NCI-H1694 (cell line): ENCODE measurements at regions not wholly inside any gene's neighbourhood (a gene's known extent, or its start where the extent isn't known, plus 50 kb on each side); places are given as distances from the start of the nearest gene placed in this dataset.
"Not testable (repeated sequence)": the region's sequence is repeated elsewhere in the genome, so short reads cannot be mapped to it uniquely, and the experiment has no call there.

Experiments
- DNase-seq: peaks from one replicate; lab custom pipeline; 2025; lab: John Stamatoyannopoulos, UW

GRCh38 chr14:45867046-45867894, 614.3 kb upstream of the MIS18BP1 start:
- DNase-seq = no peak

DNA sequence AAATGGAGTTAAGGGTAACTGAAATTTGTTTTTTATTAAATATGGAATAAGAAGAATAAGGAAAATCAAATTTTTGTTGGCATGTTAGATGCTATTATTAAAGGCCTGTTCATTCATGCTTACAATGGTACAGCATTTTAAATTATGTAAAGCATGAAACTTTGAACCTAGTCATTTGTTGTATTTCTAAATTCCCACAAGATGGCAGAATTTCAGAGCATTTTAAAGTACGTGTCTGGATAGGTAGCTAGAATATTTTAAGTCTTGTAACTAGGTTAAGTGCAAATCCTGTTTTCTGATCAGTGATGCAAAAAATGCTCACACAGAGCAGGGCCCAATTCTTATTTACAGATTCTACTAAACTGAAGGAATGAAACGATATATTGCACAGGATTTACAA, 585.6 kb upstream of the MIS18BP1 start:
- DNase-seq = no peak

- no peak for DNase-seq
Observed at GRCh38 chr14:45819107-45819506, 566.1 kb upstream of the MIS18BP1 start.

GRCh38 chr14:45811155-45811554, 558.2 kb upstream of the MIS18BP1 start:
- no peak for DNase-seq

DNA sequence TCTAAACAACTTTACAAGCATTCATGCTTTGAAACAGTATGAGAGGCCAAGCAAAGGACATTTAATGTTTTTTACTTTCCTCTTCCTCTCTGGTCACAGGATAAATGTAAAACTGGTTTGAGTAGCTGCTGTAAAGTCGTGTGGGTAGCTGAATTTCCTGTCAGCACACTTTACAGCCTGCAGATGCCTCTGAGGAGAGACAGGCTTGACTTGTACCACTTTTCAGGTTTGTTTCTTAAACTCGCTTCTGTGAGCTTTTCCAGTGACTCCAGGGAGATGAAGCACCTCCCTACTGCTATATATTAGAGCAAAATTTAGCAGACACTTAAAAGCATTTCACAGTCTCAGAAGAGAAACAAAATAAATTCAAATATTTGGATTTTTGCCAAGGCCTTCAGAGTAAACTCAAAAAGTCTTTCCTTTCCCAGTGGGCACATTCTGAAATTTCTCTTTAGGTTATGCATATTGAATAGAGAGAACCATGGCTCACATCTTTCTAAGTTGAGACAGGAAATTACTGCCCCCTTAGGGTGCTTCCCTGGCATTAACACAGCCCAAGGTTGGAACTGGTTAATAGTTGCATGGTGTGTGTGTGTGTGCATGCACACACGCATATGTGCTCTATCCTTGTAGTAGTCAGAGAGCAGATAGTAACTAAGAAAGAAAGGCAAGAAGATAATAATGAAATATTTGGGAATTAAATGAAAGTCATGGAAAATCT, 557.3 kb upstream of the MIS18BP1 start:
- DNase-seq = no peak

DNA sequence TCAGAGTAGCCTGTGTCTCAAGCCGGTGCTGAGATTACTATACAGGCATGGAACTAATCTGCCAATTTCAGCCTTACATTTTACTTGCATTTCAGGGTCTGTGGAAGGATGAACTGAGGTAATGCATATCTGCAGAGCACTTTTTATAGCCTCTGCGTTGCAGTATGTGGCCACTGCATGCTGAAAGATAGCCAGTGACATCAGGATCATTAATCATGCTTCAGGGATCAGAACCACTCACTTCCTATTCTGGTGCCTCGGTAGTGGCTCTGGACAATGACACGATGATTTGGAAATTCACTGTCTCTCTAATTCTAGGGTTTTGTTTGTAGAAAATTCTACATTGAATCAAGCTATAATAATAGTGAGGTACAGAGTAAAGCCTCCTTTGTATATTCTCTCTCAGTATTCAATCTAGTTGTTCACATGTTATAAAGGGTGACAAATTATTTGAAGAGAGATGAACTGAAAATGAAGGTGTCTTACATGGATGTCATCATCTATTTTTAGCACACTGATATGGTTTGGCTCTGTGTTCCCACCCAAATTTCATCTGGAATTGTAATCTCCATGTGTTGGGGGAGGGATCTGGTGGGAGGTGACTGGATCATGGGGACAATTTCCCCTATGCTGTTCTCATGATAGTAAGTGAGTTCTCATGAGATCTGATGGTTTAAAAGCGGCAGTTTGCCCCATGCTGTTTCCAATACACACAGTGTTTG, 554.3 kb upstream of the MIS18BP1 start:
- DNase-seq = no peak

- no peak for DNase-seq
Observed at GRCh38 chr14:45799511-45799910, 546.5 kb upstream of the MIS18BP1 start.

GRCh38 chr14:45798659-45799058, 545.7 kb upstream of the MIS18BP1 start:
- no peak for DNase-seq

DNA sequence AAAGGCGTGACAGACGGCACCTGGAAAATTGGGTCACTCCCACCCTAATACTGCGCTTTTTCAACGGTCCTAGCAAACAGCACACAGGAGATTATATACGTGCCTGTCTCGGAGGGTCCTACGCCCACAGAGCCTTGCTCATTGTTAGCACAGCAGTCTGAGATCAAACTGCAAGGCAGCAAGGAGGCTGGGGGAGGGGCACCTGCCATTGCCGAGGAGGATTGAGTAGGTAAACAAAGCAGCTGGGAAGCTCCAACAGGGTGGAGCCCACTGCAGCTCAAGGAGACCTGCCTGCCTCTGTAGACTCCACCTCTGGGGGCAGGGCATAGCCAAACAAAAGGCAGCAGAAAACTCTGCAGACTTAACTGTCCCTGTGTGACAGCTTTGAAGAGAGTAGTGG, 543.0 kb upstream of the MIS18BP1 start:
- not testable (repeated sequence) for DNase-seq

DNA sequence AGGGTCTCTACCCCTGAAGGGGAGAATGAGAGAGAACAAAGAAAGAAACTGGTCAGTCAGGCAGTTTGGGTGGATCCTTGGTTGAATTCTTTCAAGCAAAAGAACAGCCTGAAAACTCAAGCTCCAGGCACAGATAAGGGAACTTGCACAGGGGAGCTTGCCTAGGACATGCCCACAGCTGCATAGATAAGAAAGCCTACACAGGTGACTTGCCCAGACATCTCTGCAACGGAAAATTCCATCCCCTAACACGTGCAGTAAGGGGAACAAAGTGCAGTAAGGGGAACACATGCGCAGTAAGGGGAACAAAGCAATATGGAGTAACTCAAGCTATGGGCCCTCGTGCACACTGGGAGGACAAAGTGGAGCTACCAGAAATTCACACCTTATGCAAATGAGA, 540.1 kb upstream of the MIS18BP1 start:
- no peak for DNase-seq

- no peak for DNase-seq
Observed at GRCh38 chr14:45790293-45790692, 537.3 kb upstream of the MIS18BP1 start.

- DNase-seq = no peak
Observed at GRCh38 chr14:45787167-45787566, 534.2 kb upstream of the MIS18BP1 start.

DNA sequence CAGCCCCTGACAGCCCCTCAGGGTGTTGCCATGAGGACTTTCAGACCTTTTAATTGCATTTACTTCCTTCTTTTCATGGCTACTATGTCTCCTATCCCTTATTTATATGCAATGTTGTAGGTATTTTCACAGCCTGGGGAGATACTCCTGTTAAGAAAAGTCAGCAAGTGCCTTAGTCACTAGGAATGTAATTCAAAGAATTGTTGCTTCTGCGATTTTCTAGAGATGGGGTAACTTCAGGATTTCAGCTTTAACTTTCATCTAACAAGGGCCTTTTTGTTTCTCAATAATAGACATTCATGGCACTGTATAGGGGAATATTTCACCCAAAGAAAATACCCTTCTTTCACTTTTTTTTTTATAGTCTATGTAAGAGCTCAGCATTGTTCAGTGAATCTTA, 533.3 kb upstream of the MIS18BP1 start:
- no peak for DNase-seq

- no peak for DNase-seq
Observed at GRCh38 chr14:45785240-45785639, 532.2 kb upstream of the MIS18BP1 start.

GRCh38 chr14:45766247-45766646, 513.2 kb upstream of the MIS18BP1 start:
- DNase-seq = no peak

- no peak for DNase-seq
Observed at GRCh38 chr14:45757655-45758054, 504.7 kb upstream of the MIS18BP1 start.

- not testable (repeated sequence) for DNase-seq
Observed at GRCh38 chr14:45756412-45756811, 503.4 kb upstream of the MIS18BP1 start.

DNA sequence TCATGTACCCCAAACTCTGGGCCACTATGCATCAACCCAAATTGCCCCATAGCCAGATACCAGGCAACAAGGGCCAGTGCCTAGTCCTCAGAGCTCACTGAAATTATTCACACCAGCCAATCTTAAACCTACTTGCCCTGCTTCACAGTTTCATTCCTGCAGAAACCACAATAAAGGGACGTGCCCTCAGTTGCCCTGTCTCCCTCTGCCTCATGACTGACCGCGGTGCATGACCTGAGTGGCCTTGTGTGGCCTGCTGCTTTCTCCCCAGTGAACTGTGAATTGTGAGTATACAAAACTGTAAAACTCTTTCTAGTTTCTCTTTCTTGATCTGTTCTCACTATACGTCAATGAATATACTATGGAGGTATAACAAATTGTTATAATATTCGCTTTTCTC, 490.9 kb upstream of the MIS18BP1 start:
- DNase-seq = no peak

GRCh38 chr14:45742187-45742586, 489.2 kb upstream of the MIS18BP1 start:
- DNase-seq = no peak

DNA sequence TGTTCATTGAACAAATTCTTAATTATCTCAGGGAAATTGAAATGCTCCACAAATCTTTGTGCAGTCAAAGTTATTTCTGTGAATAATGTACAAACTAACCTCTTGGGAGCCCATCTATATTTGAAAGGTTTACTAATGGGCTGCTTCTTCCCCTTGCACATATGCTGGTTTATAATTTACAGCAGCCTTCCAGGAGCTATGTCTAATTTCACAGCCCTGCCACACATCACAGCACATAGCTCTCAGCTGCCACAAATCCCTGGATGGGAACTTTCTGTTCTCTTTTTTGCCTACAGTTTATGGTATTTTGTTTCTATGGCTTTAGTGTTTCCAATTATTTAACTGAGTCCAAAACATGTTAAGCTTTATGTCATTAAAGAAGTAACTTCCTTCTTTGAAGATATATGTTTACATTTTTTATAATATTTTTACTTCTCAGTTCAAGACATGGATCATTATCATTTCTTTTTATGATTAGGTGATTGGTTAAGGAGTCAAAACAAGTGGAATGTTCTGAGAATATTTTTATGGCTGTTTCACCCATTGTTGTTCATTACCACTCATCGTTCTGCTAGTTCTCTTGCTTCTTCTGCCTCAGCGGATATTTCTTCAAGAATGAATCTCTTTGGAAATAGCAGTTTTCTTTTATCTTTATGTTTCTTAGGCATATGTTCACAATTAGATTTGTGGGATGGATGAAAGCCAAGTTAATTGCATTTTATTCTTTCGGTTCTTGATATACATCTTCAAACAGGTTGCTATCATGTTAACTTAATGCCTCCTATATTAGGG, 475.6 kb upstream of the MIS18BP1 start:
- DNase-seq = no peak

DNA sequence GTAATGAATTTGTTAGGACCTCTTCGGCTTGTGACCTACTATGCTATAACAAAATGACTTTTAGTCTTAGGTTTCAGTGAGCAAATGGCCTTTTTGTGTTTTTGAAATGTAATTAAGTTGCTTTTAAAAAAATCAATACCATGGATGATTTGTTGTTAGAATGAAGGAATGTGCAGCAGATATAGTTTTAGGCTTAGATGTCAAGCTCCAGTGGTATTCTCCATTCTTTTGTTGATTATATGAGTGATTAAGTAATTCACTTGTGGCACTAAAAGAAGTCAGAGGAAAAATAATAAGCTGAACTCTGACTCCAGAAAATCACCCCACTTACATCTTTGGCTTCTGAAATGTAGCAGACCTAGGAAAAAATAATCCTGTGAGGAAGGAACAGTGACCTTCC, 474.1 kb upstream of the MIS18BP1 start:
- no peak for DNase-seq

DNA sequence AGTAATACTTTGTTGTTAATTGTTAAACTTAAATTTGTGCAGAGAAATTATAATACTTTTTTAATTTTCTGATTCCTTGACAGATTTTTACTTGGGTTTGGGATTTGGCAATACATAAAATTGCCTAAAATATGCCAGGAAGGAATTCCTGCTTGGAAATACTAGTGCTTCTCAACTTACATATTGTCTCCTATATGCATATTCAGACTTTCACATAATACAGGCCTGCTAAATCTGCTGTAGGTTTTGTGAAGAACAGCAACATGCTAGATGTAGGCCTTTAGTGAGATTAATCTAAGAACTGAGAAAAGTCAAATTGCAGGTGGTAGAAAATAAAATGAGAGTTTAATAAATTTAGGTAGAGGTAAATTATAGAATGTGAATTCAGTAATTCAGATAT, 468.5 kb upstream of the MIS18BP1 start:
- no peak for DNase-seq
